Vagina (tissue), 2 donors: ENCODE measurements at regions not wholly inside any gene's neighbourhood (a gene's known extent, or its start where the extent isn't known, plus 50 kb on each side); places are given as distances from the start of the nearest gene placed in this dataset.

Experiments used
- DNase-seq, 2 donors: peaks; one replicate each; pipeline ENCODE4 v3.0.0-alpha.2; 2017; ENCODE audit errors: extremely low spot score in 2 of 2
- H3K27ac ChIP-seq: fragments of 200-600 bp; sonication (generic); one replicate; pipeline ENCODE4 v1.5.1; 2019
- H3K27me3 ChIP-seq: fragments of 200-600 bp; sonication (generic); one replicate; pipeline ENCODE4 v1.5.1; 2019
- H3K36me3 ChIP-seq, 2 donors: fragments of 200-600 bp; sonication (generic); one replicate each; pipeline ENCODE4 v1.5.1; 2017 to 2019
- H3K4me1 ChIP-seq: fragments of 200-600 bp; sonication (generic); one replicate; pipeline ENCODE4 v1.5.1; 2019
- H3K4me3 ChIP-seq, 2 donors: fragments of 200-600 bp; sonication (generic); 1 replicate in 1 of 2; 2 replicates in 1 of 2; pipeline ENCODE4 v1.5.1; 2016 to 2019
- H3K9me3 ChIP-seq: fragments of 200-600 bp; sonication (generic); one replicate; pipeline ENCODE4 v1.5.1; 2019
- CTCF ChIP-seq, 3 experiments: fragments of 450-650 bp in 2 of 3; fragments of 200-600 bp in 1 of 3; sonication (generic) in 1 of 3; IDR thresholded peaks; one replicate each; pipeline ENCODE4 v1.5.1; 2017 to 2019; ENCODE audit warnings: antibody characterized with exemption in 3 of 3, mild to moderate bottlenecking in 2 of 3, moderate library complexity in 2 of 3
- POLR2A ChIP-seq, 2 donors: fragments of 450-650 bp; IDR thresholded peaks; one replicate each; pipeline ENCODE4 v1.6.1; 2017; ENCODE audit warnings: antibody characterized with exemption in 2 of 2, mild to moderate bottlenecking in 2 of 2, moderate library complexity in 2 of 2
- POLR2AphosphoS5 ChIP-seq, 2 donors: sonication (generic); formaldehyde crosslinking; IDR thresholded peaks; one replicate each; pipeline ENCODE4 v1.9.0; 2017; ENCODE audit warnings: antibody characterized with exemption in 2 of 2, mild to moderate bottlenecking in 2 of 2, low read depth in 1 of 2; ENCODE audit not compliant: insufficient read depth in 1 of 2
- intact Hi-C: fragments of 100-400 bp; cut with DNase I; formaldehyde crosslinking; loops from one replicate; pipeline ENCODE4 v1.15.1; 2023

GRCh38 chr5:155792873-155793272 is 534.1 kb upstream of the SGCD start:
- no peaks in the 10 kb centered on the region for H3K36me3 ChIP-seq
- H3K4me1 ChIP-seq, result no peaks in the 10 kb centered on the region
- no peak overlapping the region for H3K4me3 ChIP-seq
- TF ChIP-seq POLR2A (IDR thresholded peaks at IDR 0.05) (no peak), POLR2AphosphoS5 (IDR thresholded peaks at IDR 0.05; ENCODE audit: insufficient read depth in 1 of 2, low read depth in 1 of 2) (no peak), CTCF (IDR thresholded peaks at IDR 0.05) (no peak)
- H3K9me3 ChIP-seq, result peaks cover 11% of the 10 kb centered on the region
- H3K27me3 ChIP-seq, result no peaks in the 10 kb centered on the region
- no peak overlapping the region for H3K27ac ChIP-seq
- intact Hi-C loops, result no loop called here
- no peak for DNase-seq

- DNase-seq, result no peak
- H3K4me3 ChIP-seq, result no peak overlapping the region
- peaks cover 11% of the 10 kb centered on the region for H3K9me3 ChIP-seq
- H3K4me1 ChIP-seq, result no peaks in the 10 kb centered on the region
- intact Hi-C loops, result no loop called here
- no peaks in the 10 kb centered on the region for H3K27me3 ChIP-seq
- no peak for TF ChIP-seq CTCF (IDR thresholded peaks at IDR 0.05)
- TF ChIP-seq POLR2AphosphoS5 (IDR thresholded peaks at IDR 0.05; ENCODE audit: insufficient read depth in 1 of 2, low read depth in 1 of 2), result no peak
- TF ChIP-seq POLR2A (IDR thresholded peaks at IDR 0.05), result no peak
- H3K36me3 ChIP-seq, result no peaks in the 10 kb centered on the region
- H3K27ac ChIP-seq, result no peak overlapping the region
Measured at GRCh38 chr5:155794795-155795194, 532.2 kb upstream of the SGCD start.

- Histone ChIP-seq H3K27me3 (no peaks in the 10 kb centered on the region), H3K4me3 (no peak overlapping the region), H3K27ac (no peak overlapping the region), H3K9me3 (peaks cover under 1% of the 10 kb centered on the region), H3K4me1 (no peaks in the 10 kb centered on the region), H3K36me3 (no peaks in the 10 kb centered on the region)
- TF ChIP-seq POLR2A (IDR thresholded peaks at IDR 0.05) (no peak), POLR2AphosphoS5 (IDR thresholded peaks at IDR 0.05; ENCODE audit: insufficient read depth in 1 of 2, low read depth in 1 of 2) (no peak), CTCF (IDR thresholded peaks at IDR 0.05) (no peak)
- intact Hi-C loops, result no loop called here
- DNase-seq, result no peak
Measured at GRCh38 chr5:155799308-155799707, 527.7 kb upstream of the SGCD start.

- intact Hi-C loops, result no loop called here
- H3K27ac ChIP-seq, result no peak overlapping the region
- no peaks in the 10 kb centered on the region for H3K9me3 ChIP-seq
- no peak for DNase-seq
- no peaks in the 10 kb centered on the region for H3K27me3 ChIP-seq
- TF ChIP-seq POLR2A (IDR thresholded peaks at IDR 0.05), result no peak
- no peak for TF ChIP-seq CTCF (IDR thresholded peaks at IDR 0.05)
- no peak for TF ChIP-seq POLR2AphosphoS5 (IDR thresholded peaks at IDR 0.05; ENCODE audit: insufficient read depth in 1 of 2, low read depth in 1 of 2)
- H3K4me1 ChIP-seq, result no peaks in the 10 kb centered on the region
- H3K36me3 ChIP-seq, result no peaks in the 10 kb centered on the region
- H3K4me3 ChIP-seq, result no peak overlapping the region
Measured at GRCh38 chr5:155807884-155808576, 518.9 kb upstream of the SGCD start.

- no peaks in the 10 kb centered on the region for H3K36me3 ChIP-seq
- H3K27me3 ChIP-seq, result no peaks in the 10 kb centered on the region
- no peak for TF ChIP-seq POLR2A (IDR thresholded peaks at IDR 0.05)
- TF ChIP-seq CTCF (IDR thresholded peaks at IDR 0.05), result no peak
- no peak for TF ChIP-seq POLR2AphosphoS5 (IDR thresholded peaks at IDR 0.05; ENCODE audit: insufficient read depth in 1 of 2, low read depth in 1 of 2)
- intact Hi-C loops, result no loop called here
- no peaks in the 10 kb centered on the region for H3K9me3 ChIP-seq
- no peak for DNase-seq
- H3K27ac ChIP-seq, result no peak overlapping the region
- no peak overlapping the region for H3K4me3 ChIP-seq
- no peaks in the 10 kb centered on the region for H3K4me1 ChIP-seq
Measured at GRCh38 chr5:155815248-155815647, 511.7 kb upstream of the SGCD start.
